ENCODE measurements at regions not wholly inside any gene's neighbourhood (a gene's known extent, or its start where the extent isn't known, plus 50 kb on each side); places are given as distances from the start of the nearest gene placed in this dataset.

DNA sequence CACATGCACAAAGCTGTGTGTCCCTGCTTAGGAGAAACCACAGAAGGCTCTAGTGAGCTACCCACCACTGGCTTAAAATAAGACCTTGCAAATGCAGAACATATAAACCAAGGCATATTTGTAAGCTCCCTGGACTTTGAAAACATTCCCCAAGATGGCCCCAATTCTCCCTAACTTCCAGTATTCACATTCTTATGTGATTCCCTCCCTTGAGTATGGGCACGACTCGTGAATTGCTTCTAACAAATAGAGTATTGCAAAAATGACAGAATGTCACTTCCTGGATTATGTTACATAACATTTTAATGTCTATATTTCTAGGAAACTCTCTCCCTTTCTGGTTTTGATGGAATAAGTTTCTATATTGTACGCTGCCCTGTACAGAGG lies 131.8 kb upstream of the MCTP2 start:
- DNase-seq = no peak

DNA sequence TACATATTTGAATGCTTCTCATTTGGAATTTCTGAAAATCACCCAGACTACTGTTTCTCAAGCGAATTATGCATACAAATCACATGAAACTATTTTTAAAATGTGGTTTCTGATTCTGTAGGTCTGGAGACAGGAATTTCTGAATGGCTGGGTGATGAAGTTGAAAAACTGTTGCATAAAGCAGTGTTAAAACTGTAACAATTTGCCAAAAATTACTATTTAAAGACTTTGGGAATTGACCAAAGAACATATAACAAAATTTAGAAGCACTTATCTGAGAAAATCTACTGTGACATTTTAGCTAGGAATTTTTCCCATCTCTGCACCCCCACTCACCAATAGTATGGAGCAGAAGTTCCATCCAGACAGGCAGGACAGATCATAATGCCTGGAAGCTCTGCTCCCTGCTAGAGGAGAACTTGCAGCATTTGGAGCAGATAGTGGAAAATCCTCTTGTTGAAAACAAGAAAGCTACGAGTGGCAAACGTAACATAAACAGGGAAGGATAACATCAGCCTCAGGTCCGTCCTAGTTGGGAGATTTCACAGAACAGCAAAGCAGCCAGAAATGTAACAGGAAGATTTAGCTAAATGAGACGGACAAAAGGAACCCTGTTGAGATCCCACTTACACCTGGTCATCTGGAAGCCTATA lies 132.3 kb upstream of the MCTP2 start:
- no peak for DNase-seq

DNA sequence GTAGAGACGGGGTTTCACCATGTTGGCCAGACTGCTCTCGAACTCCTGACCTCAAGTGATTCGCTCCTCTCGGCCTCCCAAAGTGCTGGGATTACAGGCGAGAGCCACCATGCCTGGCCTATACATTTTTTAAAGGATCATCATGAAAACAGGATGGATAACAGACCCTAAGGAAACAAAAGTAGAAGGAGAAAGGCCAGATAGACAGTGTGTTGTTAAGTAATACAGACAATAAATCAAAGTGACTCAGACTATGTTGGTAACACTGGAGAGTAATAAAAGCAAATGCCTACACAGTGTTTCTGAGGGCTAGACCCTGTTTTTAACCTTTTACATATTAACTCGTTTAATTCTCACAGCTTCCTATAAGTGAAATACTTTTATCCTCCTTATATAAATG lies 133.8 kb upstream of the MCTP2 start:
- no peak for DNase-seq

DNA sequence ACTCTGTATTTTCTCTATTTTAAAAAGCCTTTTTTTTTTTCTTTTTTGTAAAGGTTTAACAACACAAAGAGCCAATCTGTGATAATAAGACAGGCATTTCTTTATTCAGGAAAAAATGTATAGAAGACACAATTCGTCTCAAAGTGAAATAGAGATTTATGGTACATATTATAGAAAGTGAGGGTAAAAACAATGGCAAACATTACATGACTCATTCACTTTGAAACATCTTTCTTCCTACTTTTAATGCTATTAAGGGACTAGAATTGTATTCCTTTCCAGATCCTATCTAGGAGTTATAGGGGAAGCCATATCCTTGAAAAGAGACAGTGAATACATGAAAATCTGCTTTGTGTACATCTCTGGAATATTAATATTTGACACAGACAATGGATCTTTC lies 137.1 kb upstream of the MCTP2 start:
- no peak for DNase-seq

DNA sequence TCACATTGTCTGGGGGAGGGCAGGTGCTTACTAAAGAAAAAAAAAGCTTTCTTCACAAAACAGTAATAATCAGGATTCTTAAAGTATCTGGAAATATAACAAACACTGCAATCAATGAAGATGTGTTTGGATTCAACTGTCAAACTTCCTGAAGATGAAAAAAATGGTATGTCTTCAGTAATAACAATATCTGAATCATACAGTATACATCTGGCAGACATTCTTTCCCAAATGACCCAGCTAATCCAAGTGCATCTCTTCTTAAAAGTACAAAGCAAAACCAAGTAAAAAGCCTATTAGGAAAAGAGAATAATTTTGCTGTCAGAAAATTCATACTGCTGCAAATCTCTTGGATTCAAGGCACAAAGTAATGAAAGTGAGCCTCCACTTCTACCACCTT lies 145.0 kb upstream of the MCTP2 start:
- DNase-seq = no peak

DNA sequence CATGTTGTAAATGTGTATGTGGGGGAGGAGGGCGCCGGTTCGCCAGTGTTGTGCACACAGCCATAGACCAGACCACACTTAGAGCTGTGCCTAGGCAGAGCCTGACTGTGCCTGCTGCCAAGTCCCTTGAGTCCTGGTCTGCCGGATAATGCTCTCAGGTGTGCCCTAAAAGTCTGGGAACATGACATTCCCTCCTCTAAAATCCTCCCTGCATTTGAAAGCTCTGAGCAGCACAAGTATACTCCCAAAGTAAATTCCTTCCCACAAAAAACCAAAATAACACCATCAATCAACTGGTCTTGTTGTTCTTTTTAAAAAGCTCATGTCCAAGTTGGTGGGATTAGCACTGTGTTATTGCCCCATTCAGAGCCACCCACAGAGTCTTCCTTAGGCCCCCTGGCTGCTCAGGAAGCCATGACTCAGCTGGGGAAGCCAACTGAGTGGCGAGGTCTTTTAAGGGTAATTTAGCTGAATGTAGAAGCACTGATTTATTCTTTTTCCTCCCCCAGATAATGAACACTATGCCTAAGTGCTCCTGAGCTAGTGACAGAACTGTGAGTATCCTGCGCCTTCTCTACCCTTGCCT lies 147.8 kb upstream of the MCTP2 start:
- DNase-seq = no peak

DNA sequence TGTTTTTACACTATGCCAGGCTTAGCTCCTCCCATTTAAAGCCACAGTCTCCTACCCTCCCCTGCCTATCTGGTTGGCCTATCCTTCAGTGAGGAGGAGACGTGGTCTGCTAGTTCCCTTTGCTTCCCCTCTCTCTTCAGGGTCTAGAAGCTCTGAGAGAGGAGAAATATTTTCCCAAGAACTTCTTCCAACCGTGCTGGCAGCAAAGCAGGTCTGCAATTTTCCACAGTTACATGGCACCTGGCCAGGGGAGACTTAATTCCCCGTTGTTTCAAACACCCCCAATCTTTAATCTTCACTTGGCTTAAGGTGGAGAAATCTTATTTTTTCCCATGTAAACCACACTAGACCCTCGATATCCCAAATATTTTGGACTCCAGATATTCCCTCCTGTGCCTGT lies 149.5 kb upstream of the MCTP2 start:
- no peak for DNase-seq

DNA sequence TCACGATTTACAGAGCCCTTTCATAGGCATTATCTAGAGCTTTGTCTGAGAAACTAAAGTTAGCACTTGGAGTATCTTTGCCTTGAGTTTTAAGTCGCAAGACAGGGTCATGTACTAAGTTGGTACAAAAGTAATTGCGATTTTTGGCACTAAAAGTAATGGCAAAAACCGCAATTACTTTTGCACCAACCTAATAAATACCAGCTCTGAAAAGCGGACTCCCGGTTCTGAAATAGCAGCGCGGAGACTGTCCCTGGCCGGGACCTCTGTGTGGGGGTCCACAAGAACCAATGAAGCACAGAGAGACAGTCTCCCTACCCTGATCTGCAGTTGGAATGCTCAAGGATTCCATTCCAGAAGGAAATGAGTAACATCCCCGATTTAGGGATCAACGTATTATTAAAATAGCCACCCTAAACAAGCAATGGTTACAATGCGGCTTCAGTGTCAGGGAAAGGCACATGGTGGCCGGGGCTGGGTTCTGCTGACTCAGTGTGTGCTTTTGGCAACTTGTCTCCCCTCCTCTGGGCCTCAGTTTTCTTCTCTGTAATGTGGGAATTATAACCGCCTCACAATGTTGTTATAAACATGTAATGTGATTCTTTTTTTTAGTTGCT lies 150.3 kb upstream of the MCTP2 start:
- DNase-seq = no peak

DNA sequence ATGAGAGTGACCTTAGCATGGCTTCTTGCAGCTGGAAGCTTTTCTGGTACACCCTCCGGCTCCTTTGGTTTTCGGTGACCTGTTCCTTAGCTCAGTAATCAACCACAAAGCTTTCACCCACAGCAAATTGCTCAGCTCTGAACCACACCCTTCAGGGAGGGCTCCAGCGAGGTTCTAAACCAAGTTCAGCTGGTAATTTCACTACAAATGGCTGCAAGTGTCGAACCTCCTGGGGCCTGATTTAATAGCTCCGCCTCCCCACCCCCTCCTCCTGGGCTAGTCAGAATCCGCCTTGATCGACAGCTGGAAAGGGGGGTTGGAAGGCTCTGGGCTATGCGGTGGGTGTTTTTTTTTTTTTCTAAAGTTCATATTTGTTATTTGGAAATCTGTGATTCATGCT lies 150.9 kb upstream of the MCTP2 start:
- no peak for DNase-seq

DNA sequence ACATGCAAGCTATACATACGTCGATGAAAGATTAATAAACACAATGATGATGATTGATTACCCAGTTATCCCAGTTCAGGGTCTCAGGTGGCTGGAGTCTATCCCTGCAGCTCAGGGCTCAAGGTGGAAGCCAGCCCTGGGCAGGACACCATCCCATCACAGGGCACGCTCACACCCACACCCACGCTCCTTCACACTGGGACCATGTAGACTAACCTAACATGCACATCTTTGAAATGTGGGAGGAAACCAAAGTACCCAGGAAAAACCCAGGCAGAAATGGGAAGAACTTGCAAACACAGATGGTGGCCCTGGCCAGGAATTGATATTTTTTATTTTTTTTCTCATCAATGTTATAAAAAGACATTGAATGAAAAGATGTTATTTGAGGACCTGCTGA lies 151.4 kb upstream of the MCTP2 start:
- no peak for DNase-seq

DNA sequence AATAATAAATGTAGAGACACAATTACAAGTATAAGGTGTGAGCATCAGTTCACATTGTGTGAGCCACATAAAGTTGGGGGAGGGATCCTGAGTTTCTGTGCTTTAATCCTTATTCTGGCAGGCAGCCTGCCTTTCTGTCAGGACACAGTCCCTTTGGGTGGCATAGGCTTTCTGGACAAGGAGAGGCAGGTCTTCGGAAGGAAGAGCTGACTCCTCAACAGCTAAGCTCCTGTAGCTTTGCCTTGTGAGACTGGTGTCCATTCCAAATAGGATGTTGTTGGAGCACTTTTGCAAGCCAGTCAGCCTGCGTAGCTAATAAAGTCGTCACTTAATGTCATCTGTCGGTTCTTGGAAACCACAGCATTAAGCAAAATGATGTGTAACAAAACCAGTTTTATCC lies 151.9 kb upstream of the MCTP2 start:
- no peak for DNase-seq

DNA sequence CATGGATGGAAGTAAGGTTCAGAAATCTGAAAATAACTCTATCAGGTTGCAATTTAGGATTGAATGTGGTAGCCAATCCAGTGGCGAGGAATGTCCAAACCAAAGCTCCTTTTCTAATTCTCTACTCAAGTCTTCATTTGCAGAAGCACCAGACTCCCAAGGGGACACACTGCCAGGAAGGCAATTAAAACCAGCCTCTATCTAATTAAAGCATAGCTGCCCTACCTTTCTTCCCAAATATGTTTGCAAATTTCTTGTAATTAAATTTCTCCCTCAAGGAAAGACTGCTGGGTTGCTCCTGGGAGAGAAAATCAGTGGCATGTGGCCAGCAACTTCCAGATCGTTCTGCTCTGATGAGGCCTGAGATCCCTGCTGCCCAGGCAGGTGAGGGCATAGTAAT lies 153.4 kb upstream of the MCTP2 start:
- DNase-seq = no peak

DNA sequence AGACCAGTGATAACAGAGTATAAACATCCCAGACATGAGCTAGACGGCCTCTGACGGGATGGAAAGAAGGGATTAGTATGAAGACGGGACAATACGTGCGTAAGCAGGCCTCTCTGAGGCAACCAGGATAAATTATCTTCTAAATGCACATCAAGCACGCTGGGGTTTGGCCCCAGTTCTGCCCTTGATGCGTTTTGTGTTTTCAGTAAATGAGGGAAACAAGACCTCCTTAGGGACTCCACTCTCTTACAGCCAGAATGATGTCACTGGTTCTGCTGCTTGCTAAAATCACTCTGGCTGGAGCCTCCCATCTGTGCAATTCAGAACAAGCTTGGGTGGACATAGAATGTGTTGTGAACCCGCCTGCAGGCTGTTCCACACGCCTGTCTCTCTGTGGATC lies 156.0 kb upstream of the MCTP2 start:
- DNase-seq = no peak

DNA sequence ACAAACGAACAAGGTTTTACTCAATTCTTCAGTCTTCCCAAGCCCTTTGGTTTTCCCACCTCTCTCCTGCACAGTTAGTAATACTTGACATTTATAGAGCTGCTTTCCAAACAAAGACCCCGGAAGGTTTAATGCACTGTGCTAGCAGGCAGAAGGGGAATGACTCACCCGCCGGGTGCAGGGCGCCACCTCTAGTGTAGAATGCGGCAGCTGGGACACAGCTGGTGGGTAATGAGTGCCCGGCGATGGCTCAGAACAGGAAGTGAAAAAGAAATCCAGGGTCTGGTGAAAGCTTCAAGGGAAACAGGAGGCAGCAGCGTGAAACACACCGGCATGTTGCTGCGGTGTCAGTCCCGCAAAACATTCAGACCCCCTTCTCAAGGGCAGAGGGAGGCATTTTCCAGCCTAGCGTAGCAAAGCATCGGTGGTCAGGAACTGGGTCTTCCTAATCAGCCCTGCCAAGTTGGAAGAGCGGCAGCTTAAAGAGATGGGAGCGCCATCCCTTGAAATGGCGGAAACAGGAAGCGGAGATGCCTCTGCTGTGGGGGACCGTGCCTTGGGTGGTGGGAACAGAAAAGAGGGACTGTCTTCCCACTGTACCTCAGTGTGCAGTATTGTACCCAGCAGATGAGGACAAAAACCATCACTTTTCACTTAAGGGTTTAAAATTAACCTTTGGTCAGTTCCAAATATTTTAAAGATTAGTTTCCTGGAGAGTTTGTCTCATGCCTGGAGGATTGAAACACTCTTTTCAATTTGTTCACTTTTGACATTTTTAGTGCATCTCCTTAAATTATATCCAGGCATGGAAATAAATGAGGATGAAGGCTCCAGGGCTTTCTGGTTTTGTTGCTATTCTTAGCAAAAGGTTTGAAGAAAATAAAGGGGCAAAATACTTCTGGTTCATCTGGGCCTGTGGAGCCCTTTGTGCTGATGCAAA lies 160.7 kb upstream of the MCTP2 start:
- no peak for DNase-seq

DNA sequence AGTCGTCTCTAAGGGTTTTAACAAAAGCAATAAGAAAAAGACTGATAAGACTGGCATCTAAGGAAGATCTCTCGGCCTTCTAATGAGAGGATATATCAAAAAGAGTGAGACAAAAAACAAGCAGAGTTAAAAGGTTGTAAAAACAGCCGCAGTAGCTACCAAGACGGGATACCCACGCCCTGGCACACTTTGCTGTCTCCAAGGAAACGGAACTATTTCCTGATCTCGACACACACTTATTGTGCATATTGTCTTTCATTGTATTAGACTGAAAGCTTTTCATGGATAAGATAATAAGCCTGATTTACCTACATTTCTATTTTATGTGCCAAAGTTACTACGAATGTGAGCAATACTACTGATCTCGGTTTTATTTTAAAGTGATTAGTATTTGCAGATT lies 161.5 kb upstream of the MCTP2 start:
- DNase-seq = no peak

DNA sequence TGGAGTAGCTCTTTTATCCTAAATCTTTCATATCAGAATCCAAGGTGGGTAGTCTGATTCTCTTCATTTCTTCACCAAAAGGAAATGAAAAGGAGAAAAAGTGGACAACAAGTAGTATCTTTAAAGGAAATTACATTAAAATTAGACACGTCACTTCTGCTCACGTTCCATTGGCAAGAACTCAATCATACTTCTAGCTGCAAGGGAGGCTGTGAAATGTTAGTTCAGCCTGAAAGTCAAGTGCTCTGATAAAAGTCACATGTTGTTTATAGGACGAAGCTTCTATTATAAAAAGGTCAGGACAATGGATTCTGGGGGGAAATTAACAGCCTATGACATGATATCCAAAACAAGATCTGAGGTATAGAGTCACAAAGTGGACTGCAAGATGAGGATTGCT lies 164.6 kb upstream of the MCTP2 start:
- no peak for DNase-seq

DNA sequence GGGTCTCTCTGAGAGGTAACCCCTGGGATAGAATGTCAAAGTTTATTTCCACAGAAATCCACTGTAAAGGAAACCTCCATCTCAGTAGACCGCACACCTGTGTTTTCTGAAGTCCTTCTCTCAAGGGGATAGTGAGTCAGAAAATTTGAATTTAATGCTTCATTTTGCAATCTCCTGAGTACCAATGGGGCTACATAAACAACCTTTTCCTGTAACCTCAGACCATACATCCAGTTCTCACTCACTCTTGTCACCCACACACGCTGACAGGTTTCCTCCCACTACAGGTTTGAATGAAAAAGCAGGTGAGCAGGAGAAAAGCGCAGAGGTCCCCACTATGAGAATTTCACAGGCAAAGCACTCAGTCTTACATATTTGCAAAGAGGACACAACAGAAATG lies 165.3 kb upstream of the MCTP2 start:
- DNase-seq = no peak

DNA sequence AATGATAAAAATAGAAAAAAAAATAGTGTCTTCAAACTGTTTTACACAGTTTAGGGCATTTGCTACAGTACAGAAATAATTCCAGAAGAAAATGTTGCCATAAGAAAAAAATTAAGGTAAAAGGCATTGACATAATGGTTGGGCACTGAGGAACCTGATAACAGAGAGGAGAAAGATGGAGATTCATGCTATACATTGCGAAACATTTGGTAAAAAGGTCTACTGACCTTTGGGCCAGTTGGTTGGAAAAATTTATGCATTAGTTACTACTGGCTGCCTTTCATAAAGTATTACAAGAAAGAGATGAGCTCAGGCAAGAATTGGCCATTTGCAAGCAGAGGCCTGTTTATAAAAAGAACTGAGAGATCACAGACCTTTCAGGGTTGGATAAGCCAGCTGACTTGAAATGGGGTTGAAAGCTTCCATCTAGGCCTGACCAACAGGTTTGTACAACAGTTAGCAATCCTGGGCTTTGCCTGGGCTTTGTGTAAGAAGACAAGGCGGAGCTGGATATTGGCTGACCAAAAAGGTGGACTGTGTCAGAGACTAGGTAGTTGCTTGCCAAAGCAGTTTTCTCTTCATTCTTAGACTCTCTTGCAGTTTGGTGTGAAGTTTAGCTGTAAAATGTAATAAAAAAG lies 166.6 kb upstream of the MCTP2 start:
- no peak for DNase-seq

DNA sequence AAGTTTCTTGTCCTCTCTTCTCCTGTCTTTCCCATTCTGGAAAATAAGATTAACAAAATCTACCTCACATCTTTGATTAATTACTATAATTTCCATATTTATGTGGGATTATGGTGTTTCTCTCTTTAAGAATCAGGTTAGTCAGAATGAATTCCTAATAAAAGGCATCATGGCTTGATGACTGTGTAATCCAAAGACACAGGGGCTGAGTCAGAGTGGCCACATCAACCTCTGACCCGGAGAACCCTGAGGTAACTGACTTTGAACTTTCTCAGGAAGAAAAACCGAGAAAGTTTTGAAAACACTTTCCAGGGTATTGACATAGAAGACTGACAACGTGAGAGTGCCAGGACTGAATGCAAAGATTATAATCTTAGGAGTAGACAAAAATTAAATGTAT lies 170.3 kb upstream of the MCTP2 start:
- no peak for DNase-seq

DNA sequence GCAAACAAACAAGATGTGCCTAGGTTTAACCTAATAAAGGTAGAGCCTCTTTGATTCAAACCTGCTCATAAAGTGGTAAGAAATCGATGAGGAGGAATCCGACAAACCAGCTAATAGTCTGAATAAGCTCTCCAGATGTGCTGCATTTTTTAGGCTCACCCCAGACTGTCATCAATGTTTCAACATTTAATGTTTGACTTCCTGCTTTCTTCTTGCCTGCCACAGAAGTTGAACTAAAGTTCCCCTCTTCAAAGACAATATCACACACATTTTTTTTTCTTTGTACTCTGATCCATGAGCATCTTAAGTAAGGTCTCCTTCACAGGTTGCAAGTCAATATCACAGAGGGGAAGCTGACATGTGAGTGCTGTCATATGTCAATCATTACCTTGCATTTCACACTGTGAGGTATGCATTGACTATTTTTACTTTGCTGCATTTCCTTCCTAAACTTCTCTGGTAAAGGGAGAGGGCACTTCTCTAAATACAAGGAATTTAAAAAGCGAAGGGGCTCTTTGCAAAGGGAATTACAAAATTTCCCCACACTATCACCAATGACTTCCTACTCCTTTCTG lies 172.3 kb upstream of the MCTP2 start:
- DNase-seq = no peak

DNA sequence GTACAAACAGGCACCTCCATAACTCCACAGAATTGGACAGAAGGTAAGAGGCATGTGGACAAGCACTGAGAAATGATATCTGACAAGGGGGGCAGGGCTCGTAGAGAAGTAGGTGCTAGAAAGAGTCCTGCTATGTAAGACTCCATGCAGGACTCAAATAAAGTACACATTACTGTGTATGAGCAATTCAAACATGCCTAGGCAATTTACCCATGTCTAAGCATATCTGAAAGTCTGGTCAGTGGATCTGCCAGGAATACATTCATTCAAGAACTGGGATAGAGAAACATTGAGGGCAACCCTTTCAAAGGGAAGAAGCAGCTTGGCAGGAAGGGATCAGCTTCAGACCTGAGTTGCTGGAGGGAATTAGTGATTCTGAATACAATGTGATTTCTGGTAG lies 174.1 kb upstream of the MCTP2 start:
- DNase-seq = no peak

DNA sequence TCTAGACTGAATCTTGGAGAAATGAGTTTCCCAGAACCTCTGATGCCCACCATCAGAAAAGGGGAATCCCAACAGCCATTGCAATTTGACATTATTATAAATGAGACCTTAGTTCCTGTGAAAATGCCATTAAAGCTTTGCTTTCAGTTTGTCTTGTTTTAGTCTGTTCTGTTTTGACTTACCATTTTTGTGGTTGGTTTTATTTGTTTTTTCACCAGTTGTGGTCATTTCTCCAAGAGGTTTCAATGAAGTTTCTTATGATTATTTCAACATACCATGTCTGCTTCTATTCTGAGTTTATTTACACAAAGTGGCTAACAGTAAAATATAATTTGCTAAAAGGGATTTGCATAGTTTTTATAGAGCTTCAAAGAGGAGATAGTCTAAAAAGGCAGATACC lies 175.0 kb upstream of the MCTP2 start:
- no peak for DNase-seq

DNA sequence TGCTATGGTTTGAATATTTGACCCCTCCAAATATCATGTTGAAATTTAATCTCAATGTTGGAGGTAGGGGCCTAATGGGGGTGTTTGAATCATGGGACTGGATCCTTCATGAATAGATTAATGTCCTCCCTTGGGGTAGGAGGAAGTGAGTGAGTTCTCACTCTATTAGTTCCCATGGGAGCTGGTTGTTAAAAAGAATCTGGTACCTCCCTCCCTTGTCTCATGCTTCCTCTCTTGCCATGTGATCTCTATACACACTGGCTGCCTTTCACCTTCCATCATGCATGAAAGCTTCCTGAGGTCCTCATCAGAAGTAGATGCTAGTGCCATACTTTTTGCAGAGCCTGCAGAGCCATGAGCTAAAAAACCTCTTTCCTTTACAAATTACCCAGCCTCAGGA lies 177.7 kb upstream of the MCTP2 start:
- no peak for DNase-seq
